ENCODE measurements at regions not wholly inside any gene's neighbourhood (a gene's known extent, or its start where the extent isn't known, plus 50 kb on each side); places are given as distances from the start of the nearest gene placed in this dataset.

DNA sequence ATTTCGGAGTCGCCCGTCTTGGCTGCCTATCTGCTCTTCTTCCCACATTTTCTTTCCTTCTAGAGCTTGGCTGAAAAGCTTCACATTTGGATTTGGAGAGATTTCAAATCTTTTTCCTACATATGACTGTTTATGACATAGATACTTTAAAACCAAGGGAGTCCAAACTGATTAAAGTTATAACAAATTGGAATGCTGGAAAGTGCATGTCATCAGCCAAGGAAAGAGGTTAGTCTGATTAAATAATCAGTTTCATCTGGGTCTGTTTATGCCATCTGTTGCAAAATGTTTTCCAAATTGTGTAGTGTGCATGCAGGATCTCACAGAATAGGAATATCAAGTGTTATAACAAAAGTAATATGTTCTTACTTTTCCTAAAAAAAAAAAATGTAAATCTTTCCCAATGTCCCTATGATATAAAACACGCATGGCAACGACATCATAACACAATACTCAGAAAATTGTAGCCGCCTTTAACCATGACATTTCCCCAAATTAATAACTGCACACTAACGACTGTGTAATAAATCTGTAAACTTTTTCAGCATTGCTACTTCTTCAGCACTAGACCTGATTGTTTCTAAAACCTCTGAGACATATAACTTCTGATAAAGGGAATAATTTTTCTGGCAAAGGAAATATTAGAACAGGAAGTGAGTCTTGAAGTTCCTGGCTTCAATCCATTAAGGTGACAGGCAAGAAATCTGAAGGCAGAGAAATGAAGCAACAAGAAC, 230.2 kb upstream of the FOXQ1 start:
- DNase-seq = no peak

GRCh38 chr6:1080453-1081337, 231.2 kb upstream of the FOXQ1 start:
- DNase-seq = no peak

DNA sequence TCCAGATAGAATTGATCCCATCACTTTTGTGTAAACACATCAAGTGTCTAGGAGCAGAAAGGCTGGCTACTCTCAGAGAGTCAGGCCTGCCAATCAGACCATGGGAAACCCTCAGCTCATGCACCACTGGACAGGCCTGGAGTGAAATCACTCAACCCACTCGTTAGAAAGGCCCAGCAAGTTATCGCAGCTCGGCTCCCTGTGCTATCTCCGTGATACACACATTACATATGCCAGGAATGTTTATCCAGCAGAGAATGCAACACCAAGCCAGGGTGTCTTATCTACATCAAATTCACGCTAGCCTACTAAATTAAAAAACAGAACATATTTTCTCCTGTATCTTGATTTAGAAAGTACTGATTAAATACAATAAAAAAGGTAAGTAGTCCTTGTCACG, 232.4 kb upstream of the FOXQ1 start:
- no peak for DNase-seq

GRCh38 chr6:1077478-1078416, 234.2 kb upstream of the FOXQ1 start:
- no peak for DNase-seq

GRCh38 chr6:1076531-1077459, 235.1 kb upstream of the FOXQ1 start:
- peak; percentile 22 for DNase-seq

DNA sequence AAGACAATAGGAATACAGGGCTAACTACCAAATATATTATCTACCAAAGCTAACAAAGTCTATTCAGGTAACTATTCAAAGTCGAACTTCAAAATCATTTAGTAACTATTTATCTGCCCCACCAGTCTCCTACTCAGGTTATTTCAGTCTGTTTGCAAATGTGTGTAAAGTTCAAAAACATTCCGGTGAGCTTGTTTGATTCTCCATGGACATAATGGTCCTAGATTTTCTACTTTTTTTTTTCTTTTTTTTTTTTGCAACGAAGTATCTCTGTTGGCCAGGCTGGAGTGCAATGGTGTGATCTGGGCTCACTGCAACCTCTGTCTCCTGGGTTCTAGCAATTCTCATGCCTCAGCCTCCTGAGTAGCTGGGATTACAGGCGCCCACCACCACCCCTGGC, 236.0 kb upstream of the FOXQ1 start:
- no peak for DNase-seq

GRCh38 chr6:1075444-1075843, 236.5 kb upstream of the FOXQ1 start:
- DNase-seq = no peak

- DNase-seq = peak; percentile 93
These were observed 241.8 kb upstream of the FOXQ1 start for GRCh38 chr6:1070085-1070521.

- DNase-seq = no peak
These were observed 243.0 kb upstream of the FOXQ1 start for GRCh38 chr6:1068905-1069304.

DNA sequence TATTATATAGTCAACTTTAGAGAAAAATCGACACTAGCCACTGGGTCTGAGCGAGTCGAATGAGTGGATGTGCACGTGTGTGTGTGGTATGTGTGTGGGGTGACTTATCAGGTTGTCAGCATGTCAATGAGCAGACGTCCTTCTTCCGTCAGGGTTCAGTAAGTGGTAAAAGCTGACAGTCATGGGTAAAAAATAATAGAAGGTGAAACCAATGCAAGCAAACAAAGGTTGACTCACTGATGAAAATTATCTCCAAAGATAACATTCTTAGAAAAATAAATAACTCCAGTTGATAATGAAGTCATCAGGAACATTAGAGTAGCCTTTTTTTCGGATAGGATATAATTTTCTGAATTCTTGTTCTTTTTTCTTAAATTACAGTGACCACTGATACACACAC, 243.8 kb upstream of the FOXQ1 start:
- no peak for DNase-seq

DNA sequence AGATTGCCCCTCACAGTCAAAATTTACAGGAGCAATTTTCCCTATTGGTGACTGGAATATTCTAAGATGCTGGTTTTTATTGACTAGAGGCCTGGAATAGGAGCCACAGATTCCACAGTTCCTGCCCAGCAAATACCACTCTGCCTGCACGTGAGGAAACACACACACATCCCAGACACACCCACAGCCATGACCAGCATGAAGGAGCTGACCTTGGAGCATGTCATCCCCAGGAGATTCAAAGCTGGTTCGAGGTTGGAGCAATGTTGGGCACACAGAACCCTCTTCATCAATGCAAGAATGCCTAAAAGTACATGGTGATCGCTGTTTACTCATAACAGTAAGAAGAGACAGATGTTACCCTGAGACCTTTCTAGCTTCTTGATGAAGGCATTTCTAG, 244.6 kb upstream of the FOXQ1 start:
- no peak for DNase-seq

DNA sequence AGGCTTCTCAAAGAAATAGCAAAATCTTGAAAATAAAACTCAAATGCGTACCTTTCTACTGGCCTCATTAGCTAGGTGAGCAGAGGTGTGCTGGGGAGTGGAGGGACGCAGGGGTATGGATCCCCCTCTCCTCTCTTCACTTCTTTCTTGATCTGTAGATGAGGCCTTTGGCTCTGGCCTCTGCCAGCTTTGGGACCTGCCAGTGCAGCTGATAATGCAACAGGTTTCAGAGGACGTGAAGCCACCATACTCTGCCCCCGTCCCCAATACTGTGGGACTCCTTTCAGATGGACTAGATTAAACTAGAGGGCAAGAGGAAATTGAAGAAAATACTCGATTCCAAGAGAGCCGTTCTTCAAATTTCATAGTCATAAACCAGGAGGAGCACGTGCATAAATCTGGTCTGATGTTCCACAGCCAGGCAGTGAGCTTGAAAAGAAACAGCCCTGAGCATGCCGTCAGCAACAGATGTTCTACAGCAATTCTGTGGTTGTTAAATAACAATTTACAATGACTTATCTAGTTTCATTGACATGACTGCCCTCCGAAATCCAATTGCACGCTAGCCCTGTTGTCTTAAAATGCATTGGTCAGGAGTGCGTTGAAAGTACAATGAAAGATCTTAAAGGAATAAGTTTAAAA, 245.3 kb upstream of the FOXQ1 start:
- no peak for DNase-seq

DNA sequence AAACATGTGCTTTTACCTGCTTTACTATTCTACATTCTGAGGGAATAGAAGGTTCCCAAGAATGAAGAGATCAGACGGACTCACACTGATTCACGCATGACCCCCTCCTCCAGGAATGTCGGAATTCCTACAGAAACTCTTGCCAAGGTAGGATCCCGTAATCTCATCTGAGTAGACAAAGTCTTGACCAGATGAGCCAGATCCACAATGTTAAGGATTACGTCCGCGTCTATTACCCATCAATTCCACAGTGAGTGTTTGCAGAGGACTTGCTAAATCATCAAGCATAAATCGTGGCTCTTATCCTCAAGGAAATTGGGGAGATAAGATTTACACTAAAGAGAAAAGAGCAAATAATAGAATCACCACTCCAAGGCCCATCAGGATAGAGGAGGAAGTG, 245.9 kb upstream of the FOXQ1 start:
- DNase-seq = no peak

DNA sequence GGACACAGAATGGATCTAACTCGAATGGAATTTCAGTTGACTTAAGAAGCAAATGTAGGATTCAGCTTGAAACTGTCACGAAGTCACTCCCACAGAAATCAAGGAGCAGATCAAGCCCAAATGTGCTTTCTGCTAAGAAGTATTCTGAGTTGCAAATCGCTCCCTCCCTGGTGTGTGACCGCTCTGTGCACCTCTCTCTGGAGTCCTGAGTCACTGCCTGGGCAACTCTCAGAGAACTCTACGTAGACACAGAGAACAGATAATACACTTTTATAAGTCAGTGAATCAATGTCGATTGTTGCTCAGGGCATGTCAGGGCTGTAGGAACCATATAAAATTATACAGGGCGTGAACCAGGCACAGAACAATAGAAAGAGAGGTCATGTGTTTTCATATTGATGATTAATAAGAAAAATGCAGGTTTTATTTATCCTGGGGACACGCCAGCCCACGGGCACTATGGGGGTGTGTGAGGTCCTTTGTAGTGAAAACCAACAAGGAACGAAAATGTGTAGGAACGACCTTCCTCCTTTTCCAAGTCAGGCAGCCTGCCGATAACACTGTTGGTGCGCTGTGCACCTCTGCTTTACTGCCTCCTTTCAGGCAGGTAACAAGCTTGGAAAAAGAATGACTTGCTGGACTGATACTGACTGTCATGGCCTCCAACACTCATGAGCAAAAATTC, 248.1 kb upstream of the FOXQ1 start:
- no peak for DNase-seq

GRCh38 chr6:1062786-1063545, 248.9 kb upstream of the FOXQ1 start:
- no peak for DNase-seq

GRCh38 chr6:1059596-1059995, 252.3 kb upstream of the FOXQ1 start:
- DNase-seq = no peak

DNA sequence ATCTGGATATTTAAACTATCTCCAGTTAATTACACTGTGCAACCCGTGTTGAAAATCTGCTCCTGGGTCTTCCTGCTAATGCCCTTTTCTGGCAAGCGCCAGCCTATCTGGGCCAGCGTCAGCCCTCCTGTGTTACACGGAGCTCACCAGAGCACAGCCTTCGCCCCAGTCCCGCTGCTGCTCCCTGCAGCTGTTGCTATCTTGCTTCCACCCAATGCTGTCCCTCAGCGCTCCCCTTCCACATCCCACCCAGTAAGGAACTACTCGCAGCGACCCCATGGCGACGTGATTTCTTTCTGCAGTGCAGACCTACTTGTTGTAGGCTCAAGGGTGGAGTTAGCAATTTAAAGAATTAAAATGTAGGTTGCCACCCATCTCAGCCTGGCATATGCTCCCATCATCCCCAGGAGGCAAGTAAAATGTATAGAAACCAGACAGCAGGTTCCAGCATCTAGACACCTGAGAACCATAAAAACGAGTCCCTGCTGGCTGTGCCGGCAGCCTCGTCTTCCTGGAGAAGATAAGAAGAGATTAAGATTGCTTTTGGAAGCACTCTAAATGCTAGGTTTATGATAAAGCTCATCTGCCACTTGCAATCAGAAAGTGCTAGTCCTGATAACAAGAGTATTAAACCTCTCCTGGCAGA, 254.3 kb upstream of the FOXQ1 start:
- DNase-seq = no peak

- DNase-seq = no peak
These were observed 256.6 kb upstream of the FOXQ1 start for GRCh38 chr6:1055015-1055921.

Data from OCI-M1 (cell line).